ENCODE measurements at regions not wholly inside any gene's neighbourhood (a gene's known extent, or its start where the extent isn't known, plus 50 kb on each side); places are given as distances from the start of the nearest gene placed in this dataset.

GRCh38 chr3:61445924-61446323 is 115.4 kb upstream of the PTPRG start:
- Histone ChIP-seq H3K36me3 (ENCODE audit: control insufficient read depth, insufficient read depth, low read length) (no peaks in the 10 kb centered on the region), H3K4me3 (replicated peaks; ENCODE audit: low read depth, low read length) (no peak overlapping the region), H3K27me3 (replicated peaks; ENCODE audit: control insufficient read depth, insufficient read depth, low read length) (no peaks in the 10 kb centered on the region; the same call in 1 of the 2 replicates)
- no peak for DNase-seq (ENCODE audit: extremely low read depth, insufficient read length)
- TF ChIP-seq CTCF (IDR thresholded peaks at IDR 0.05; ENCODE audit: insufficient read depth, low read length, poor library complexity, severe bottlenecking), result no peak

GRCh38 chr3:61446341-61446740 is 115.0 kb upstream of the PTPRG start:
- Histone ChIP-seq H3K27me3 (replicated peaks; ENCODE audit: control insufficient read depth, insufficient read depth, low read length) (no peaks in the 10 kb centered on the region; the same call in 1 of the 2 replicates), H3K4me3 (replicated peaks; ENCODE audit: low read depth, low read length) (no peak overlapping the region), H3K36me3 (ENCODE audit: control insufficient read depth, insufficient read depth, low read length) (no peaks in the 10 kb centered on the region)
- TF ChIP-seq CTCF (IDR thresholded peaks at IDR 0.05; ENCODE audit: insufficient read depth, low read length, poor library complexity, severe bottlenecking), result no peak
- no peak for DNase-seq (ENCODE audit: extremely low read depth, insufficient read length)

- H3K36me3 ChIP-seq (ENCODE audit: control insufficient read depth, insufficient read depth, low read length), result no peaks in the 10 kb centered on the region
- TF ChIP-seq CTCF (IDR thresholded peaks at IDR 0.05; ENCODE audit: insufficient read depth, low read length, poor library complexity, severe bottlenecking), result no peak
- DNase-seq (ENCODE audit: extremely low read depth, insufficient read length), result no peak
- H3K4me3 ChIP-seq (replicated peaks; ENCODE audit: low read depth, low read length), result no peak overlapping the region
- H3K27me3 ChIP-seq (replicated peaks; ENCODE audit: control insufficient read depth, insufficient read depth, low read length), result no peaks in the 10 kb centered on the region
Observed at GRCh38 chr3:61448378-61448777, 113.0 kb upstream of the PTPRG start.

GRCh38 chr3:61449327-61450040 is 111.9 kb upstream of the PTPRG start:
- no peak for DNase-seq (ENCODE audit: extremely low read depth, insufficient read length)
- no peak overlapping the region for H3K4me3 ChIP-seq (replicated peaks; ENCODE audit: low read depth, low read length)
- TF ChIP-seq CTCF (IDR thresholded peaks at IDR 0.05; ENCODE audit: insufficient read depth, low read length, poor library complexity, severe bottlenecking), result no peak
- H3K36me3 ChIP-seq (ENCODE audit: control insufficient read depth, insufficient read depth, low read length), result no peaks in the 10 kb centered on the region
- H3K27me3 ChIP-seq (replicated peaks; ENCODE audit: control insufficient read depth, insufficient read depth, low read length), result no peaks in the 10 kb centered on the region; the same call in 1 of the 2 replicates

- no peak for TF ChIP-seq CTCF (IDR thresholded peaks at IDR 0.05; ENCODE audit: insufficient read depth, low read length, poor library complexity, severe bottlenecking)
- Histone ChIP-seq H3K36me3 (ENCODE audit: control insufficient read depth, insufficient read depth, low read length) (no peaks in the 10 kb centered on the region), H3K27me3 (replicated peaks; ENCODE audit: control insufficient read depth, insufficient read depth, low read length) (no peaks in the 10 kb centered on the region; the same call in 1 of the 2 replicates), H3K4me3 (replicated peaks; ENCODE audit: low read depth, low read length) (no peak overlapping the region)
- DNase-seq (ENCODE audit: extremely low read depth, insufficient read length), result no peak
Observed at GRCh38 chr3:61450866-61451265, 110.5 kb upstream of the PTPRG start.

Data from GM06990 (cell line).